ENCODE measurements at regions not wholly inside any gene's neighbourhood (a gene's known extent, or its start where the extent isn't known, plus 50 kb on each side); places are given as distances from the start of the nearest gene placed in this dataset.

GRCh38 chr14:39558525-39558924 lies 126.3 kb upstream of the FBXO33 start:
- CTCF ChIA-PET: no interaction called here
- Histone ChIP-seq H2AFZ (ENCODE audit: low read length) (no peak overlapping the region), H3K9me3 (ENCODE audit: low read length) (0 out of 2 replicates have a peak, but pooled peaks cover 12% of the 10 kb centered on the region), H3K9ac (ENCODE audit: low read length) (no peak overlapping the region), H4K20me1 (ENCODE audit: low read length) (no peaks in the 10 kb centered on the region), H3K4me3 (ENCODE audit: low read length) (no peak overlapping the region), H3K9me2 (replicated peaks; ENCODE audit: low read length) (no peaks in the 10 kb centered on the region), H3K4me1 (ENCODE audit: insufficient read depth, low read length) (no peaks in the 10 kb centered on the region), H3F3A (ENCODE audit: low read length, unreplicated experiment) (no peaks in the 10 kb centered on the region), H3K36me3 (ENCODE audit: low read depth, low read length) (no peaks in the 10 kb centered on the region), H3K4me2 (ENCODE audit: low read length) (no peak overlapping the region), H3K79me2 (ENCODE audit: low read length) (no peaks in the 10 kb centered on the region), H3K27ac (ENCODE audit: low read length) (no peak overlapping the region), H3K27me3 (ENCODE audit: low read length) (no peaks in the 10 kb centered on the region)
- no TSS peak for BruUV-seq (replicated peaks)
- TF ChIP-seq EZH2 (IDR thresholded peaks at IDR 0.05; ENCODE audit: low read length, unreplicated experiment) (no peak), CTCF (conservative IDR thresholded peaks at IDR 0.05; ENCODE audit: low read depth, low read length) (no peak), EZH2phosphoT487 (IDR thresholded peaks at IDR 0.05; ENCODE audit: borderline replicate concordance, low read length) (no peak)
- no peak for ATAC-seq
- DNase-seq: no peak
- intact Hi-C loops (cut with micrococcal nuclease): no loop called here
- POLR2A ChIA-PET (ENCODE audit: unreplicated experiment): no interaction called here

GRCh38 chr14:39555749-39556148 lies 123.5 kb upstream of the FBXO33 start:
- ChIA-PET CTCF (no interaction called here), POLR2A (ENCODE audit: unreplicated experiment) (no interaction called here)
- H3K27me3 ChIP-seq (ENCODE audit: low read length): no peaks in the 10 kb centered on the region
- no peaks in the 10 kb centered on the region for H3K4me1 ChIP-seq (ENCODE audit: insufficient read depth, low read length)
- H3K9me3 ChIP-seq (ENCODE audit: low read length): 0 out of 2 replicates have a peak, but pooled peaks cover 12% of the 10 kb centered on the region
- DNase-seq: no peak
- no peaks in the 10 kb centered on the region for H3K9me2 ChIP-seq (replicated peaks; ENCODE audit: low read length)
- TF ChIP-seq EZH2 (IDR thresholded peaks at IDR 0.05; ENCODE audit: low read length, unreplicated experiment) (no peak), EZH2phosphoT487 (IDR thresholded peaks at IDR 0.05; ENCODE audit: borderline replicate concordance, low read length) (no peak), CTCF (conservative IDR thresholded peaks at IDR 0.05; ENCODE audit: low read depth, low read length) (no peak)
- no TSS peak for BruUV-seq (replicated peaks)
- no peak overlapping the region for H3K4me2 ChIP-seq (ENCODE audit: low read length)
- intact Hi-C loops (cut with micrococcal nuclease): no loop called here
- no peaks in the 10 kb centered on the region for H3F3A ChIP-seq (ENCODE audit: low read length, unreplicated experiment)
- no peaks in the 10 kb centered on the region for H3K36me3 ChIP-seq (ENCODE audit: low read depth, low read length)
- H2AFZ ChIP-seq (ENCODE audit: low read length): no peak overlapping the region
- no peaks in the 10 kb centered on the region for H4K20me1 ChIP-seq (ENCODE audit: low read length)
- no peak overlapping the region for H3K4me3 ChIP-seq (ENCODE audit: low read length)
- H3K27ac ChIP-seq (ENCODE audit: low read length): no peak overlapping the region
- no peak overlapping the region for H3K9ac ChIP-seq (ENCODE audit: low read length)
- no peaks in the 10 kb centered on the region for H3K79me2 ChIP-seq (ENCODE audit: low read length)
- ATAC-seq: no peak

- H4K20me1 ChIP-seq (ENCODE audit: low read length): no peaks in the 10 kb centered on the region
- H3K36me3 ChIP-seq (ENCODE audit: low read depth, low read length): no peaks in the 10 kb centered on the region
- H3K27me3 ChIP-seq (ENCODE audit: low read length): no peaks in the 10 kb centered on the region
- H2AFZ ChIP-seq (ENCODE audit: low read length): no peak overlapping the region
- TF ChIP-seq CTCF (conservative IDR thresholded peaks at IDR 0.05; ENCODE audit: low read depth, low read length) (no peak), EZH2 (IDR thresholded peaks at IDR 0.05; ENCODE audit: low read length, unreplicated experiment) (no peak), EZH2phosphoT487 (IDR thresholded peaks at IDR 0.05; ENCODE audit: borderline replicate concordance, low read length) (no peak)
- H3F3A ChIP-seq (ENCODE audit: low read length, unreplicated experiment): no peaks in the 10 kb centered on the region
- ATAC-seq: no peak
- no peaks in the 10 kb centered on the region for H3K9me2 ChIP-seq (replicated peaks; ENCODE audit: low read length)
- 0 out of 2 replicates have a peak, but pooled peaks cover 12% of the 10 kb centered on the region for H3K9me3 ChIP-seq (ENCODE audit: low read length)
- no peak for DNase-seq
- ChIA-PET POLR2A (ENCODE audit: unreplicated experiment) (no interaction called here), CTCF (no interaction called here)
- no TSS peak for BruUV-seq (replicated peaks)
- no peak overlapping the region for H3K4me2 ChIP-seq (ENCODE audit: low read length)
- no peak overlapping the region for H3K4me3 ChIP-seq (ENCODE audit: low read length)
- H3K79me2 ChIP-seq (ENCODE audit: low read length): no peaks in the 10 kb centered on the region
- H3K9ac ChIP-seq (ENCODE audit: low read length): no peak overlapping the region
- H3K4me1 ChIP-seq (ENCODE audit: insufficient read depth, low read length): no peaks in the 10 kb centered on the region
- H3K27ac ChIP-seq (ENCODE audit: low read length): no peak overlapping the region
- intact Hi-C loops (cut with micrococcal nuclease): no loop called here
Measured at GRCh38 chr14:39554576-39554975, 122.3 kb upstream of the FBXO33 start.
